Activated CD4-positive, alpha-beta T cell treated with anti-CD3 and anti-CD28 coated beads, Interleukin-2, amount 50 U/mL, for 4 hours (primary cell): ENCODE measurements at regions not wholly inside any gene's neighbourhood (a gene's known extent, or its start where the extent isn't known, plus 50 kb on each side); places are given as distances from the start of the nearest gene placed in this dataset.

Experiments
- DNase-seq, 2 experiments: peaks; one replicate each; pipeline ENCODE4 v3.0.0-alpha.2; 2020

GRCh38 chr5:136526791-136527190, 161.4 kb upstream of the TRPC7 start:
- DNase-seq = no peak

- DNase-seq = no peak
These were observed 160.7 kb upstream of the TRPC7 start for GRCh38 chr5:136526021-136526420.

GRCh38 chr5:136525597-136525996, 160.3 kb upstream of the TRPC7 start:
- DNase-seq = no peak

GRCh38 chr5:136522217-136522956, 157.0 kb upstream of the TRPC7 start:
- DNase-seq = no peak

GRCh38 chr5:136521696-136522095, 156.4 kb upstream of the TRPC7 start:
- DNase-seq = no peak

GRCh38 chr5:136518814-136519213, 153.5 kb upstream of the TRPC7 start:
- DNase-seq = no peak

- no peak for DNase-seq
These were observed 152.8 kb upstream of the TRPC7 start for GRCh38 chr5:136518174-136518573.

GRCh38 chr5:136517755-136518154, 152.4 kb upstream of the TRPC7 start:
- no peak for DNase-seq

GRCh38 chr5:136516637-136517036, 151.3 kb upstream of the TRPC7 start:
- DNase-seq = no peak

- DNase-seq = no peak
These were observed 148.1 kb upstream of the TRPC7 start for GRCh38 chr5:136513430-136513829.

GRCh38 chr5:136511046-136511445, 145.7 kb upstream of the TRPC7 start:
- DNase-seq = no peak

GRCh38 chr5:136510481-136510880, 145.1 kb upstream of the TRPC7 start:
- no peak for DNase-seq

- no peak for DNase-seq
These were observed 140.8 kb upstream of the TRPC7 start for GRCh38 chr5:136506131-136506530.

- no peak for DNase-seq
These were observed 135.8 kb upstream of the TRPC7 start for GRCh38 chr5:136501133-136501532.

GRCh38 chr5:136492587-136492986, 127.2 kb upstream of the TRPC7 start:
- DNase-seq = no peak

GRCh38 chr5:136491806-136492205, 126.5 kb upstream of the TRPC7 start:
- no peak for DNase-seq

- no peak for DNase-seq
These were observed 119.5 kb upstream of the TRPC7 start for GRCh38 chr5:136484808-136485325.

GRCh38 chr5:136482206-136482605, 116.9 kb upstream of the TRPC7 start:
- no peak for DNase-seq

GRCh38 chr5:136474466-136474865, 109.1 kb upstream of the TRPC7 start:
- DNase-seq = no peak

- DNase-seq = no peak
These were observed 102.3 kb upstream of the TRPC7 start for GRCh38 chr5:136467632-136468031.

GRCh38 chr5:136466041-136466415, 100.7 kb upstream of the TRPC7 start:
- DNase-seq = no peak

- no peak for DNase-seq
These were observed 93.1 kb upstream of the TRPC7 start for GRCh38 chr5:136458481-136458880.

GRCh38 chr5:136457390-136458013, 92.2 kb upstream of the TRPC7 start:
- DNase-seq = no peak

- DNase-seq = no peak
These were observed 90.1 kb upstream of the TRPC7 start for GRCh38 chr5:136455409-136455808.
